ENCODE measurements at regions not wholly inside any gene's neighbourhood (a gene's known extent, or its start where the extent isn't known, plus 50 kb on each side); places are given as distances from the start of the nearest gene placed in this dataset.

DNA sequence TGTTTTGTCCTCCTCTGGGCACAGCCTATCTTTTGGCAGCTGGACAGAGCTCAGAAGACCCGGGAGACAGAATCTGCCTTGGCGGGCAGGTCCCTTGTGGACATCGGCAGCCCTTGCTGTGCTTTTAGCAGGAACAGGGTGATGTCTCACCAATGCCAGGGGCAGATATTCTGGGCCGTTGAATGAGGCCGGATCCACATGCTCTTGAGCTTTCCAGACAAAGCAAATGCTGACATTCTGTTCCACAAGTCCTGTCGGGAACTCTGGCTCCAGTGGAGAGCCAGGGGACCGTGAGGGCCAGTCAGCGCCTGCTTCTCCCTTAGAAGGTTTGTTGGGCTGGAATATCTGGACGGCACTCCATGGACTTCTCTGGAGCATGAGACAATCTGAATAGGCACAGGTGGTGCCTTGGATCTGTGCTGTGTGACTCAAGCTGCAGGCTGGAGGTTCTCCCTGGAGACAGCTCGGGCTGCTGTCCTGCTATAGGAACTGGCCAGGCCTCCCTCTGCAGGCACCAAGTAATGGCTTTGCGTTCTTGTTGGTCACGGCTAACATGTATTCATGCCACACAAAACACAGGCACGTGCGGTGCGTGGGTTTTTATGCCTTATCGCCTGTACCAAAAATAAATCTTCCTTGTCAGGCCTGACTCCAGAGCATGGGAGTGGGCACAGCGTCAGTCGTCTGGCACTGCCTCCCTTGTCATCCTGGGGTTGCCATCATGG is 80.3 kb downstream of the GADD45G start:
- no peak for DNase-seq (ENCODE audit: low spot score in 2 of 2, unreplicated experiment in 2 of 2)
- peaks cover 12% of the 10 kb centered on the region for H3K4me1 Mint-ChIP-seq
- H3K27me3 Mint-ChIP-seq (ENCODE audit: low read depth), result no peaks in the 10 kb centered on the region
- no peak overlapping the region for H3K27ac Mint-ChIP-seq
- no peaks in the 10 kb centered on the region for H3K36me3 Mint-ChIP-seq
- TF ChIP-seq, protein P1, sequence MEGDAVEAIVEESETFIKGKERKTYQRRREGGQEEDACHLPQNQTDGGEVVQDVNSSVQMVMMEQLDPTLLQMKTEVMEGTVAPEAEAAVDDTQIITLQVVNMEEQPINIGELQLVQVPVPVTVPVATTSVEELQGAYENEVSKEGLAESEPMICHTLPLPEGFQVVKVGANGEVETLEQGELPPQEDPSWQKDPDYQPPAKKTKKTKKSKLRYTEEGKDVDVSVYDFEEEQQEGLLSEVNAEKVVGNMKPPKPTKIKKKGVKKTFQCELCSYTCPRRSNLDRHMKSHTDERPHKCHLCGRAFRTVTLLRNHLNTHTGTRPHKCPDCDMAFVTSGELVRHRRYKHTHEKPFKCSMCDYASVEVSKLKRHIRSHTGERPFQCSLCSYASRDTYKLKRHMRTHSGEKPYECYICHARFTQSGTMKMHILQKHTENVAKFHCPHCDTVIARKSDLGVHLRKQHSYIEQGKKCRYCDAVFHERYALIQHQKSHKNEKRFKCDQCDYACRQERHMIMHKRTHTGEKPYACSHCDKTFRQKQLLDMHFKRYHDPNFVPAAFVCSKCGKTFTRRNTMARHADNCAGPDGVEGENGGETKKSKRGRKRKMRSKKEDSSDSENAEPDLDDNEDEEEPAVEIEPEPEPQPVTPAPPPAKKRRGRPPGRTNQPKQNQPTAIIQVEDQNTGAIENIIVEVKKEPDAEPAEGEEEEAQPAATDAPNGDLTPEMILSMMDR (IDR thresholded peaks at IDR 0.05; ENCODE audit: unreplicated experiment), result no peak
- H3K4me3 Mint-ChIP-seq, result no peak overlapping the region
- H3K9me3 Mint-ChIP-seq, result no peaks in the 10 kb centered on the region

DNA sequence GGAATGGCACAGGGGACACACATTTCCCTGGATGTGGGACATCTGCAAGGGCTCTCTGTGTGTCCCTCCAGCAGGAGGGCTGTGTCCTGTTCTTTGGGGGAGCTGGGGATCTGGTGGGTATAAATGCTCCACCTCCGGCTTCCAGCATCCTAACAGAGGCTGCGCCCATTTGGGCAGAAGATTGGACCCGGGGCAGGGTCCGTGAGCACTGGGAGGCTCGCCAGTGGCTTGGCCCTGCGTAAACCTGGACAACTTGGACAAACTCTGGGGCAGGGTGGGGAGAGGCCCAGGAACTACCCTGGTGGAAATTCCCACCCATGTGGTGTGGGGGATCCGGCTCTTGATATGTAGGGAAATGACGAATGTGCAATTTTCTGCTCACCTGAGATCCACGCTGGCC is 80.9 kb downstream of the GADD45G start:
- H3K4me3 Mint-ChIP-seq, result no peak overlapping the region
- H3K27me3 Mint-ChIP-seq (ENCODE audit: low read depth), result no peaks in the 10 kb centered on the region
- no peak overlapping the region for H3K27ac Mint-ChIP-seq
- DNase-seq (ENCODE audit: low spot score in 2 of 2, unreplicated experiment in 2 of 2), result no peak
- TF ChIP-seq, protein P1 (IDR thresholded peaks at IDR 0.05; ENCODE audit: unreplicated experiment), result no peak
- peaks cover 12% of the 10 kb centered on the region for H3K4me1 Mint-ChIP-seq
- H3K9me3 Mint-ChIP-seq, result no peaks in the 10 kb centered on the region
- H3K36me3 Mint-ChIP-seq, result no peaks in the 10 kb centered on the region

DNA sequence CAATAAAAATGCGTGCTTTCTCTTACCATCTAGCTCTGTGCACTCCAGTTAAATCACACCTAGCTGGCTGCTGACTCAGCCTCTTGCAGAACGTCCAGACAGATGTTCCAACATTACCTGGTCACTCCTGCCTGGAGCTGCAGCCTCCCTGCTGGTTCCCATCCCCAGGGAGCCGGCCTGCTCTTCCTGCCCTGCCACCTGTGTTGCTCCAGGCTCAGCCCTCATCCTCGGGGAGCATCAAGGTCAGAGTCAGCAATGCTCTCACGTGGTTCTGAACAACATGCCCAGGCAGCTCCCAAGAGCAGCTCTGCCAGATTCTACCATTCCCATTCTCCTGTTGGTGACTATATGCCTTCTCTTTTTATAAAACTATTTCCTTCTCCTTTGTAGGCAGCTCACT is 81.3 kb downstream of the GADD45G start:
- peaks cover 12% of the 10 kb centered on the region for H3K4me1 Mint-ChIP-seq
- TF ChIP-seq, protein P1 (IDR thresholded peaks at IDR 0.05; ENCODE audit: unreplicated experiment), result no peak
- H3K27me3 Mint-ChIP-seq (ENCODE audit: low read depth), result no peaks in the 10 kb centered on the region
- no peak overlapping the region for H3K27ac Mint-ChIP-seq
- DNase-seq (ENCODE audit: low spot score in 2 of 2, unreplicated experiment in 2 of 2), result no peak
- H3K36me3 Mint-ChIP-seq, result no peaks in the 10 kb centered on the region
- H3K4me3 Mint-ChIP-seq, result no peak overlapping the region
- H3K9me3 Mint-ChIP-seq, result no peaks in the 10 kb centered on the region

DNA sequence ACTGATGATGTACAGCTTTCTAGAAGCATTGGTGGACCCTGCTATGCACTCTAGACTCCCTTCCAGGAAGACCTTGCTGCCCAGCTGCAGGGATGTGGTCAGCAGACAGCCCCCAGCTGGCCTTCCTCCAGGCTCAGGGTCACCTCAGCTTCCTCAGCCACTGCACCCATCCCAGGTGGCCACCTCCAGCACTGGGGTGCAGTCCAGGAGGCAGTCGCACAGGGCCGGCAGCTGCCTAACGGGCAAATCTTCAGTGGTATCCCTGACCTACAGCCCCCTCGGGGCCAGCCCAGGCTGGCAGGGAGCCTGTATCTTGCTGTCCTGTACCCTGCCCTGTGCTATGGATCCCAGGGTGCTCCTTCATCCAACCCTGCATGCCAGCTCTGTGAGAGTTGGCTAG is 81.8 kb downstream of the GADD45G start:
- H3K27ac Mint-ChIP-seq, result no peak overlapping the region
- no peaks in the 10 kb centered on the region for H3K9me3 Mint-ChIP-seq
- H3K4me1 Mint-ChIP-seq, result peaks cover 12% of the 10 kb centered on the region
- DNase-seq (ENCODE audit: low spot score in 2 of 2, unreplicated experiment in 2 of 2), result no peak
- no peaks in the 10 kb centered on the region for H3K27me3 Mint-ChIP-seq (ENCODE audit: low read depth)
- H3K4me3 Mint-ChIP-seq, result no peak overlapping the region
- TF ChIP-seq, protein P1 (IDR thresholded peaks at IDR 0.05; ENCODE audit: unreplicated experiment), result no peak
- no peaks in the 10 kb centered on the region for H3K36me3 Mint-ChIP-seq

DNA sequence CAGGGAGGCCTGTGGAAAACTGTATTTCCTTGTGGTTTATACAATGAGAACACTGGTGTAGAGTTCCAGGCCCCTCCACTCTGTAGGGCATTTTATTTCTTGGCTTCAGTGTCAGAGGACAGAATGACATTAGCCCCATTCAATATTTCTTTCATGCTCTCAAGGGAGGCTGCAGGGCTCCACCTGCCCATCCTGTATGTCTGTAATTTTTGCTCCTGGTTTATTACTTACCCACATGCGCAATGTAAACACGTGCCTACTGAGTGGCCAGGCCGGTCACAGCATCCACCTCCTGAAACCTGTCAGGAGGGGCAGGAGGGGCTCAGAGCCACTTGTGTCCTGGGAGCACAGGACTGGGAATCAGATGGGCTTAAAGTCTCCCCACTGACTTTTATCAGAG is 82.4 kb downstream of the GADD45G start:
- Mint-ChIP-seq H3K27me3 (ENCODE audit: low read depth) (no peaks in the 10 kb centered on the region), H3K9me3 (no peaks in the 10 kb centered on the region), H3K4me3 (no peak overlapping the region), H3K27ac (no peak overlapping the region), H3K4me1 (peaks cover 12% of the 10 kb centered on the region), H3K36me3 (no peaks in the 10 kb centered on the region)
- DNase-seq (ENCODE audit: low spot score in 2 of 2, unreplicated experiment in 2 of 2), result no peak
- TF ChIP-seq, protein P1 (IDR thresholded peaks at IDR 0.05; ENCODE audit: unreplicated experiment), result no peak

All from mesothelial cell of epicardium (in vitro differentiated cells).